Skeletal muscle tissue (tissue), 3 donors: ENCODE measurements at regions not wholly inside any gene's neighbourhood (a gene's known extent, or its start where the extent isn't known, plus 50 kb on each side); places are given as distances from the start of the nearest gene placed in this dataset.

Source experiments
- H3K27ac ChIP-seq: one replicate; pipeline ENCODE4 v1.7.0; 2013; ENCODE audit warnings: mild to moderate bottlenecking, low read depth, low read length, inconsistent platforms
- H3K27me3 ChIP-seq, 3 donors: one replicate each; pipeline ENCODE4 v1.7.0; 2013; ENCODE audit warnings: low read length in 3 of 3; ENCODE audit not compliant: control insufficient read depth in 3 of 3, insufficient read depth in 3 of 3
- H3K36me3 ChIP-seq, 3 donors: one replicate each; pipeline ENCODE4 v1.7.0; 2013; ENCODE audit warnings: low read length in 3 of 3; ENCODE audit not compliant: control insufficient read depth in 3 of 3, insufficient read depth in 3 of 3
- H3K4me1 ChIP-seq, 3 donors: one replicate each; pipeline ENCODE4 v1.7.0; 2013; ENCODE audit warnings: low read length in 3 of 3, mild to moderate bottlenecking in 3 of 3; ENCODE audit not compliant: control insufficient read depth in 3 of 3, insufficient read depth in 3 of 3
- H3K4me3 ChIP-seq, 3 donors: one replicate each; pipeline ENCODE4 v1.7.0; 2013; ENCODE audit warnings: low read length in 3 of 3
- H3K9ac ChIP-seq, 3 donors: one replicate each; pipeline ENCODE4 v1.7.0; 2013; ENCODE audit warnings: low read length in 3 of 3, mild to moderate bottlenecking in 3 of 3, moderate library complexity in 2 of 3, low read depth in 1 of 3
- H3K9me3 ChIP-seq, 3 donors: one replicate each; pipeline ENCODE4 v1.7.0; 2013; ENCODE audit warnings: low read length in 3 of 3; ENCODE audit not compliant: control insufficient read depth in 3 of 3
- donor health status: Osteomylitis.

GRCh38 chr14:87233266-87233665, 759.7 kb downstream of the GALC start:
- peaks cover 0 to 2% (median 0%) of the 10 kb centered on the region in 3 donors for H3K9me3 ChIP-seq
- H3K9ac ChIP-seq: no peak overlapping the region
- no peaks in the 10 kb centered on the region for H3K36me3 ChIP-seq
- H3K27me3 ChIP-seq: no peaks in the 10 kb centered on the region
- no peak overlapping the region for H3K27ac ChIP-seq
- no peak overlapping the region for H3K4me3 ChIP-seq
- no peaks in the 10 kb centered on the region for H3K4me1 ChIP-seq

GRCh38 chr14:87231336-87232026, 761.5 kb downstream of the GALC start:
- no peaks in the 10 kb centered on the region for H3K4me1 ChIP-seq
- no peak overlapping the region for H3K27ac ChIP-seq
- no peak overlapping the region for H3K9ac ChIP-seq
- H3K4me3 ChIP-seq: no peak overlapping the region
- no peaks in the 10 kb centered on the region for H3K27me3 ChIP-seq
- H3K36me3 ChIP-seq: no peaks in the 10 kb centered on the region
- peaks cover 0 to 2% (median 0%) of the 10 kb centered on the region in 3 donors for H3K9me3 ChIP-seq

- Histone ChIP-seq H3K27me3 (no peaks in the 10 kb centered on the region), H3K36me3 (no peaks in the 10 kb centered on the region), H3K27ac (no peak overlapping the region), H3K4me1 (no peaks in the 10 kb centered on the region), H3K9me3 (peaks cover 0 to 2% (median 0%) of the 10 kb centered on the region in 3 donors), H3K4me3 (no peak overlapping the region), H3K9ac (no peak overlapping the region)
Observed at GRCh38 chr14:87230726-87231125, 762.3 kb downstream of the GALC start.

DNA sequence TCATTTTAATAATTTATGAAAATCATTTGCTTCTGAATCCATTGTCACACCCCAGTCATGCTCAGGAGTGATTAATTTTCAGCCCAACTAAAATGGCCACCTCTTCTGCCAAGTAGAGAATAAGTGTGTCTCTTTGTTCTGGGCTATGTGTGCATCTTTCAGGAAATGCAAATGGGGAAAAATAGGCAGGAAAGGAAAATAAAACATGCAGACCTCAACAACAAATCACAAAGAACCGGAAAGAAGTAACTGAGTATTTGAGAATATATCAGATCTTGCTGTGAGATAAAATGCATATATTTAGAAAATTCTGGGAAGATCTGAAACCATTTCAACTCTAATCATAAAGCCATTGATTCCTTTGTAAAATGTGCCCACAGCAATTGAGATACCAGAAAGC, 763.9 kb downstream of the GALC start:
- no peaks in the 10 kb centered on the region for H3K36me3 ChIP-seq
- H3K4me1 ChIP-seq: no peaks in the 10 kb centered on the region
- no peak overlapping the region for H3K27ac ChIP-seq
- no peak overlapping the region for H3K4me3 ChIP-seq
- H3K27me3 ChIP-seq: no peaks in the 10 kb centered on the region
- H3K9ac ChIP-seq: no peak overlapping the region
- peaks cover 0 to 2% (median 0%) of the 10 kb centered on the region in 3 donors for H3K9me3 ChIP-seq

- no peak overlapping the region for H3K9ac ChIP-seq
- no peaks in the 10 kb centered on the region for H3K36me3 ChIP-seq
- H3K9me3 ChIP-seq: no peaks in the 10 kb centered on the region
Observed at GRCh38 chr14:87217023-87217422, 776.0 kb downstream of the GALC start.

GRCh38 chr14:87214558-87214957, 778.4 kb downstream of the GALC start:
- H3K27me3 ChIP-seq: no peaks in the 10 kb centered on the region

More at GRCh38 chr14:87217023-87217422, 776.0 kb downstream of the GALC start:
- Histone ChIP-seq H3K27ac (no peak overlapping the region), H3K4me3 (no peak overlapping the region), H3K4me1 (no peaks in the 10 kb centered on the region), H3K27me3 (no peaks in the 10 kb centered on the region)

DNA sequence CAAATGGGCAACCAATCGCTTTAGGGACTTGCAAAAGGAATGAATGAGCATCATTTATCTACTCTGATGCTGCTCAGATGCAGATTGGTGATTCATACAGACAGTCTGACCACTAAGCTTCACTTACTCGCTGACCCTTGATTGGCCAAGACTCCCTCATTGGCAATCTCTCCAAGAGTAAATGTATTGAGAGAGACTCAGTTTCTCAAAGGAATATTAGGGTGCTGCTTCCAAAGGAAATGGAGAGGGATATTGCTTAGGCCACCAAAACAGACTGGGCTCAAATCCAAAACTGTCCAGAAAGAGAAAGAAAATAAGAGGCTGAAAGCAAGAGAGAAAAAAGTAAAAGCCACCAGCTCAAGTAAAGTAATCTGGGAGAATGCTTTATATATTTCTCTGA, 785.2 kb downstream of the GALC start:
- H3K27ac ChIP-seq: no peak overlapping the region
- no peaks in the 10 kb centered on the region for H3K27me3 ChIP-seq
- H3K9ac ChIP-seq: no peak overlapping the region
- no peaks in the 10 kb centered on the region for H3K9me3 ChIP-seq
- no peaks in the 10 kb centered on the region for H3K4me1 ChIP-seq
- no peak overlapping the region for H3K4me3 ChIP-seq
- no peaks in the 10 kb centered on the region for H3K36me3 ChIP-seq

More at GRCh38 chr14:87214558-87214957, 778.4 kb downstream of the GALC start:
- Histone ChIP-seq H3K9ac (no peak overlapping the region), H3K4me3 (no peak overlapping the region), H3K27ac (no peak overlapping the region), H3K9me3 (no peaks in the 10 kb centered on the region), H3K36me3 (no peaks in the 10 kb centered on the region), H3K4me1 (no peaks in the 10 kb centered on the region)

- H3K9ac ChIP-seq: no peak overlapping the region
- H3K4me3 ChIP-seq: no peak overlapping the region
- H3K4me1 ChIP-seq: no peaks in the 10 kb centered on the region
- H3K36me3 ChIP-seq: no peaks in the 10 kb centered on the region
- no peaks in the 10 kb centered on the region for H3K9me3 ChIP-seq
- no peaks in the 10 kb centered on the region for H3K27me3 ChIP-seq
- no peak overlapping the region for H3K27ac ChIP-seq
Observed at GRCh38 chr14:87205811-87206210, 787.2 kb downstream of the GALC start.

DNA sequence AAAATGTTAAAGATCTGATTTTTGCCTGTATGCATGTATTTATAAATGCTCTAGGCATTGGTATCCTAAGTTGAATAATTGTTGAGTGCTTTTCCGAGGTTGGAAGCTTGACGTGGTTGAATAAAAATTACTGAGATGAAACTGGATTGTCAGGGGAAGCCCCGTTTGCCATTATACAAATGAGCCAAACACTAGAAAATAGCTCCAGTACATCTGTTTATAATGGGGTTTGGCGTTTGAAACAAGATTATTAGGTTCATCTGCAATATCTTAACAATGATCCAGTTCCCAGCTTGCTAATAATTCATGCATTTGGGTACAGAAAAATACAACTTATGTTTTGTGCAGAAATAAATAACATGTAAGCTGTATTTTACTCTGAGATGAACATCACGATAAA, 789.6 kb downstream of the GALC start:
- no peak overlapping the region for H3K9ac ChIP-seq
- H3K4me3 ChIP-seq: no peak overlapping the region
- H3K4me1 ChIP-seq: no peaks in the 10 kb centered on the region
- no peaks in the 10 kb centered on the region for H3K9me3 ChIP-seq
- H3K36me3 ChIP-seq: no peaks in the 10 kb centered on the region
- no peaks in the 10 kb centered on the region for H3K27me3 ChIP-seq
- H3K27ac ChIP-seq: no peak overlapping the region

DNA sequence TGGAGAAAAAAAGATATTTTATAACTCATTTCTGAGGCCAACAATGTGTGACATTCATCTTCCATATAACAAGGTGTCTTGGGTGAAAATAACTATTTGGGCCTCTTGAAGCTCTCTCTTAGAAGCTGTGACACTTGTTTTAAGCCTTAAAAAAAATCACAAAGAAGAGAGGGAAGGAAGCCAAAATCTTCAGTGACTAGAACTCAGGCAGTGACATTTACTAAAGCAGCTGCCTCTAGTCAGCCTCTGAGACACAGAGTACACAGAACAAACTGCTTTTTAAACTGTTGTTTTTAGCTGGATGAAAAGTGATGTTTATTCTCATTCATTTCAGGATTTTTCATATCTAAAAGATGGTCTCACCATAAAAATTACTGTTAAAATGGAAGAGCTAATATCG, 793.6 kb downstream of the GALC start:
- Histone ChIP-seq H3K4me3 (no peak overlapping the region), H3K36me3 (no peaks in the 10 kb centered on the region), H3K9me3 (no peaks in the 10 kb centered on the region), H3K27me3 (no peaks in the 10 kb centered on the region), H3K27ac (no peak overlapping the region), H3K9ac (no peak overlapping the region), H3K4me1 (no peaks in the 10 kb centered on the region)
